Endothelial cell of umbilical vein (primary cell): ENCODE measurements at regions not wholly inside any gene's neighbourhood (a gene's known extent, or its start where the extent isn't known, plus 50 kb on each side); places are given as distances from the start of the nearest gene placed in this dataset.

Experiments used
- BruUV-seq: library from RNA; stranded (reverse); fragments of 400-500 nt; replicated peaks from 2 replicates; lab custom pipeline; 2021; lab: Mats Ljungman, UMichigan
- CTCF ChIA-PET: fragments of 300-600, 350-600 bp; sonication (Branson Sonifier 250); formaldehyde crosslinking; loops from one replicate; lab custom pipeline; 2021; ENCODE audit warnings: antibody characterized with exemption, inconsistent platforms; lab: Charles Lee
- POLR2A ChIA-PET: fragments of 300-600, 350-600 bp; sonication (Branson Sonifier 250); formaldehyde crosslinking; loops from one replicate; lab custom pipeline; 2021; ENCODE audit warnings: antibody characterized with exemption, inconsistent platforms; lab: Charles Lee
- DNase-seq: peaks from one replicate; pipeline ENCODE4 v3.0.0-alpha.2; 2011; ENCODE audit warnings: low read depth, low spot score
- FAIRE-seq: peaks from 2 replicates; lab custom pipeline; 2011; peaks lifted over from hg19 to GRCh38; lab: Jason Lieb, UNC
- H2AFZ ChIP-seq: 2 replicates; pipeline ENCODE4 v1.6.0; 2012; ENCODE audit warnings: low read depth, low read length, control low read depth, inconsistent platforms
- H3K27ac ChIP-seq: 2 replicates; pipeline ENCODE4 v1.5.1; 2011; ENCODE audit warnings: low read depth, mild to moderate bottlenecking, control low read depth, low read length, moderate library complexity; ENCODE audit not compliant: insufficient read depth
- H3K27me3 ChIP-seq, 2 experiments: 2 replicates each; pipeline versions ENCODE4 v1.6.0 to v1.6.1; 2011; ENCODE audit warnings: low read length in 2 of 2, mixed read lengths in 1 of 2; ENCODE audit not compliant: control insufficient read depth in 2 of 2, insufficient read depth in 2 of 2
- H3K36me3 ChIP-seq, 2 experiments: 2 replicates in 1 of 2; 3 replicates in 1 of 2; pipeline ENCODE4 v1.5.1; 2011; ENCODE audit warnings: low read length in 2 of 2, mild to moderate bottlenecking in 1 of 2, moderate library complexity in 1 of 2; ENCODE audit not compliant: control insufficient read depth in 2 of 2, insufficient read depth in 2 of 2; ENCODE audit errors: extremely low read depth in 1 of 2
- H3K4me1 ChIP-seq: 3 replicates; pipeline ENCODE4 v1.5.1; 2011; ENCODE audit warnings: mild to moderate bottlenecking, low read length; ENCODE audit not compliant: control insufficient read depth, insufficient read depth; ENCODE audit errors: extremely low read depth
- H3K4me2 ChIP-seq: 2 replicates; pipeline ENCODE4 v1.6.1; 2011; ENCODE audit warnings: low read length, control low read depth, mixed read lengths; ENCODE audit not compliant: insufficient read depth
- H3K4me3 ChIP-seq, 3 experiments: fragments of 200-600 bp in 1 of 3; sonication (generic), shearing (Covaris generic) in 1 of 3; replicated peaks in 1 of 3; 2 replicates each; pipeline ENCODE4 v1.5.1; 2011 to 2016; ENCODE audit warnings: control low read depth in 3 of 3, low read length in 3 of 3, mild to moderate bottlenecking in 2 of 3, inconsistent platforms in 1 of 3, low read depth in 1 of 3, moderate library complexity in 1 of 3; ENCODE audit not compliant: insufficient read depth in 1 of 3
- H3K79me2 ChIP-seq: 2 replicates; pipeline ENCODE4 v1.6.0; 2012; ENCODE audit warnings: low read length, inconsistent platforms; ENCODE audit not compliant: control insufficient read depth, insufficient read depth
- H3K9ac ChIP-seq: replicated peaks from 2 replicates; pipeline ENCODE3; 2011; ENCODE audit warnings: low read length, control low read depth; ENCODE audit not compliant: insufficient read depth; ENCODE audit errors: extremely low read depth
- H3K9me1 ChIP-seq: replicated peaks from 3 replicates; pipeline ENCODE4 v1.6.0; 2011; ENCODE audit warnings: mild to moderate bottlenecking, low read length; ENCODE audit not compliant: control insufficient read depth, insufficient read depth; ENCODE audit errors: extremely low read depth
- H3K9me3 ChIP-seq: replicated peaks from 2 replicates; pipeline ENCODE4 v1.5.1; 2012; ENCODE audit warnings: low read length, inconsistent platforms; ENCODE audit not compliant: control insufficient read depth, insufficient read depth
- H4K20me1 ChIP-seq: replicated peaks from 2 replicates; pipeline ENCODE3; 2011; ENCODE audit warnings: mild to moderate bottlenecking, low read length; ENCODE audit not compliant: control insufficient read depth, insufficient read depth; ENCODE audit errors: extremely low read depth
- CTCF ChIP-seq, 2 donors: IDR thresholded peaks; 1 replicate in 1 of 2; 2 replicates in 1 of 2; pipeline ENCODE4 v1.5.1; 2011; ENCODE audit warnings: low read length in 2 of 2, mild to moderate bottlenecking in 2 of 2, moderate library complexity in 2 of 2, control low read depth in 1 of 2, inconsistent platforms in 1 of 2, low read depth in 1 of 2; ENCODE audit not compliant: insufficient read depth in 1 of 2; ENCODE audit errors: extremely low read depth in 1 of 2
- EZH2 ChIP-seq: IDR thresholded peaks from 2 replicates; pipeline ENCODE4 v1.6.1; 2012; ENCODE audit warnings: borderline replicate concordance, low read depth, mild to moderate bottlenecking, moderate library complexity, low read length, inconsistent platforms; ENCODE audit not compliant: severe bottlenecking
- FOS ChIP-seq: IDR thresholded peaks from 2 replicates; pipeline ENCODE4 v1.6.1; 2011; ENCODE audit warnings: mild to moderate bottlenecking, low read length, moderate library complexity, borderline replicate concordance; ENCODE audit not compliant: insufficient read depth
- GATA2 ChIP-seq: IDR thresholded peaks from 2 replicates; pipeline ENCODE4 v1.7.0; 2011; ENCODE audit warnings: low read depth, mild to moderate bottlenecking, moderate library complexity, mixed read lengths, low read length; ENCODE audit not compliant: insufficient read length, insufficient read depth
- JUN ChIP-seq: IDR thresholded peaks from 2 replicates; pipeline ENCODE4 v1.6.1; 2011; ENCODE audit warnings: borderline replicate concordance, low read depth; ENCODE audit not compliant: insufficient read length, insufficient read depth
- MYC ChIP-seq: IDR thresholded peaks from one replicate; pipeline ENCODE4 v1.6.1; 2011; ENCODE audit warnings: mild to moderate bottlenecking, low read depth, low read length
- POLR2A ChIP-seq: IDR thresholded peaks from 2 replicates; pipeline ENCODE4 v1.6.1; 2012; ENCODE audit warnings: low read depth, mild to moderate bottlenecking, control low read depth, low read length
- POLR2AphosphoS5 ChIP-seq: IDR thresholded peaks from 2 replicates; pipeline ENCODE4 v1.6.1; 2012; ENCODE audit warnings: low read depth, mild to moderate bottlenecking, control low read depth, low read length, moderate library complexity; ENCODE audit not compliant: insufficient read depth
- dilution Hi-C: fragments of 300-500 bp; cut with MboI; formaldehyde crosslinking; loops from one replicate; pipeline ENCODE4 v1.15.0; 2019; ENCODE audit warnings: low sequenced_read_pairs; ENCODE audit not compliant: extremely low pct_ligation_motif_present
- intact Hi-C: fragments of 100-400 bp; cut with micrococcal nuclease; formaldehyde crosslinking; loops from one replicate; pipeline ENCODE4 v1.10.0; 2022
- TF ChIP-seq, protein P1 (sequence below): IDR thresholded peaks from 2 replicates; pipeline ENCODE4 v1.6.1; 2011; ENCODE audit not compliant: insufficient read depth, insufficient read length

- no peaks in the 10 kb centered on the region for H4K20me1 ChIP-seq
- H3K9ac ChIP-seq: no peak overlapping the region
- H3K4me2 ChIP-seq: no peak overlapping the region
- TF ChIP-seq FOS: no peak
- no peak for TF ChIP-seq MYC
- H3K9me1 ChIP-seq: no peaks in the 10 kb centered on the region
- intact Hi-C loops: loop anchor here (1.0 to 5.0 kb wide), 4 partner anchors 82 to 649 kb away; no protein-coding TSS in a partner anchor
- H3K4me3 ChIP-seq: no peak overlapping the region
- ChIA-PET POLR2A (interaction anchor here (0.7 kb wide), 1 partner anchor 732 kb away, joined by 3 read pairs; no protein-coding TSS in a partner anchor), CTCF (interaction anchor here (0.7 to 1.3 kb wide), 6 partner anchors 16 to 649 kb away, joined by 3 to 5 read pairs (median 3); no protein-coding TSS in a partner anchor)
- no peaks in the 10 kb centered on the region for H3K79me2 ChIP-seq
- dilution Hi-C loops: no loop called here
- H2AFZ ChIP-seq: no peak overlapping the region
- no peaks in the 10 kb centered on the region for H3K4me1 ChIP-seq
- no TSS peak for BruUV-seq
- H3K36me3 ChIP-seq: no peaks in the 10 kb centered on the region
- H3K9me3 ChIP-seq: no peaks in the 10 kb centered on the region
- no peak for DNase-seq
- no peak overlapping the region for H3K27ac ChIP-seq
- H3K27me3 ChIP-seq: no peaks in the 10 kb centered on the region
- FAIRE-seq: no peak
These were observed 54.9 kb upstream of the FRMD1 start for GRCh38 chr6:168133687-168134559.

DNA sequence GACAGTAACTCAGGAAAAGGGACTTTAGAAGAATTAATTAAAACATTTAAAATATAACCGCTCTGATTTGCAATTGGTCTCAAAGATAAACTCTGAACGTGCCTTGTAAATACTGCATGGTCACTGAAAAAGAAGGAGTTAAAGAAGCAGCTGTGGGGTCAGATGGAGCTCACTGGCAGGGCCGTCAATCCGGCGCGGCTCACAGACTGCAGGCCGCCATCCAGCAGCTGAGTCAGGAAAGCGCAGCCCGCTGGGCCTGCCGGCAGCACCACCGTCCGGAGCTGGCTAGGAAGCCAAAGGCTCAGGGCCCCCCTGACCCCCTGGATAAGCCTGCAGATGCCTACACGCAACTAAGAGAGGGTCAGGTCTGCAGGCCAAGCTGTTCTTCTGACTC lies 54.2 kb upstream of the FRMD1 start:
- H3K9ac ChIP-seq: no peak overlapping the region
- no TSS peak for BruUV-seq
- TF ChIP-seq, protein P1, sequence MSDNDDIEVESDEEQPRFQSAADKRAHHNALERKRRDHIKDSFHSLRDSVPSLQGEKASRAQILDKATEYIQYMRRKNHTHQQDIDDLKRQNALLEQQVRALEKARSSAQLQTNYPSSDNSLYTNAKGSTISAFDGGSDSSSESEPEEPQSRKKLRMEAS: no peak
- TF ChIP-seq EZH2 (no peak), CTCF (IDR thresholded peaks at IDR 0.05; ENCODE audit: extremely low read depth in 1 of 2, insufficient read depth in 1 of 2, low read depth in 1 of 2, low read length in 2 of 2) (no peak), POLR2AphosphoS5 (no peak), JUN (no peak), MYC (no peak), FOS (no peak), GATA2 (no peak), POLR2A (no peak)
- dilution Hi-C loops (no loop called here), intact Hi-C loops (loop anchor here (1.0 to 5.0 kb wide), 4 partner anchors 81 to 648 kb away; no protein-coding TSS in a partner anchor)
- H3K4me1 ChIP-seq: no peaks in the 10 kb centered on the region
- CTCF ChIA-PET: interaction anchor here (0.7 to 1.3 kb wide), 6 partner anchors 15 to 648 kb away, joined by 3 to 5 read pairs (median 3); no protein-coding TSS in a partner anchor
- POLR2A ChIA-PET: interaction anchor here (0.7 kb wide), 1 partner anchor 732 kb away, joined by 3 read pairs; no protein-coding TSS in a partner anchor
- DNase-seq (no peak), FAIRE-seq (no peak)
- no peak overlapping the region for H3K4me2 ChIP-seq
- no peaks in the 10 kb centered on the region for H3K36me3 ChIP-seq
- no peaks in the 10 kb centered on the region for H3K27me3 ChIP-seq
- H3K9me3 ChIP-seq: no peaks in the 10 kb centered on the region
- no peaks in the 10 kb centered on the region for H3K79me2 ChIP-seq
- H3K4me3 ChIP-seq: no peak overlapping the region
- no peaks in the 10 kb centered on the region for H3K9me1 ChIP-seq
- no peak overlapping the region for H3K27ac ChIP-seq
- no peaks in the 10 kb centered on the region for H4K20me1 ChIP-seq
- H2AFZ ChIP-seq: no peak overlapping the region
